GM12878 (cell line): ENCODE measurements at regions not wholly inside any gene's neighbourhood (a gene's known extent, or its start where the extent isn't known, plus 50 kb on each side); places are given as distances from the start of the nearest gene placed in this dataset.

Experiments
- ATAC-seq: fragments of 200-7000 bp; cut with Tn5 transposase; 3 replicates; pipeline ENCODE4 v1.9.1; 2020; ENCODE audit warnings: mild to moderate bottlenecking, moderate library complexity
- BruUV-seq: library from RNA; stranded (reverse); fragments of 400-500 nt; replicated peaks from 2 replicates; lab custom pipeline; 2021; lab: Mats Ljungman, UMichigan
- CTCF ChIA-PET: fragments of 300-600 bp; sonication (Branson Sonifier 250); formaldehyde crosslinking; extraction: SDS; loops from one replicate; lab custom pipeline; 2021; ENCODE audit warnings: inconsistent platforms; lab: Yijun Ruan, JAX
- POLR2A ChIA-PET: fragments of 350-600 bp; formaldehyde crosslinking; extraction: SDS; loops from one replicate; lab custom pipeline; 2021; ENCODE audit warnings: inconsistent platforms; lab: Charles Lee
- RAD21 ChIA-PET: fragments of 300-600 bp; sonication (Branson Sonifier 250); formaldehyde crosslinking; loops from one replicate; lab custom pipeline; 2023; ENCODE audit warnings: antibody characterized with exemption; ENCODE audit not compliant: unreplicated experiment; lab: Charles Lee
- SMC1A ChIA-PET: fragments of 300-600 bp; sonication (Branson Sonifier 250); formaldehyde crosslinking; loops from one replicate; lab custom pipeline; 2023; ENCODE audit not compliant: unreplicated experiment, uncharacterized antibody; lab: Charles Lee
- DNase-seq: peaks from one replicate; pipeline ENCODE4 v3.0.0-alpha.2; 2011; ENCODE audit warnings: low read depth, low spot score
- FAIRE-seq: peaks from 3 replicates; lab custom pipeline; 2011; peaks lifted over from hg19 to GRCh38; lab: Jason Lieb, UNC
- H2AFZ ChIP-seq: 2 replicates; pipeline ENCODE4 v1.6.0; 2011; ENCODE audit warnings: low read depth, low read length, control low read depth; ENCODE audit not compliant: control insufficient read depth
- H3K27ac ChIP-seq: 2 replicates; pipeline ENCODE4 v1.5.1; 2011; ENCODE audit warnings: control low read depth; ENCODE audit not compliant: control insufficient read depth, insufficient read depth
- H3K27me3 ChIP-seq, 2 experiments: replicated peaks in 1 of 2; 2 replicates each; pipeline versions ENCODE4 v1.6.0 to v1.6.1; 2011; ENCODE audit warnings: low read length in 1 of 2; ENCODE audit not compliant: control insufficient read depth in 2 of 2, insufficient read depth in 2 of 2
- H3K36me3 ChIP-seq, 2 experiments: 2 replicates each; pipeline ENCODE4 v1.5.1; 2011; ENCODE audit warnings: low read length in 1 of 2; ENCODE audit not compliant: control insufficient read depth in 2 of 2, insufficient read depth in 2 of 2
- H3K4me1 ChIP-seq: 2 replicates; pipeline ENCODE4 v1.6.1; 2011; ENCODE audit warnings: mild to moderate bottlenecking, low read length, moderate library complexity, mixed read lengths; ENCODE audit not compliant: control insufficient read depth, insufficient read depth
- H3K4me2 ChIP-seq: 2 replicates; pipeline ENCODE4 v1.6.0; 2011; ENCODE audit warnings: control low read depth; ENCODE audit not compliant: control insufficient read depth, insufficient read depth
- H3K4me3 ChIP-seq: fragments of 200-600 bp; sonication (generic); 2 replicates; pipeline ENCODE4 v1.5.1; 2016
- H3K79me2 ChIP-seq: 2 replicates; pipeline ENCODE4 v1.6.0; 2011; ENCODE audit warnings: low read length; ENCODE audit not compliant: control insufficient read depth, insufficient read depth
- H3K9ac ChIP-seq: 2 replicates; pipeline ENCODE4 v1.8.0; 2011; ENCODE audit warnings: low read length, control low read depth, mixed read lengths; ENCODE audit not compliant: control insufficient read depth, insufficient read depth
- H3K9me3 ChIP-seq: replicated peaks from 3 replicates; pipeline ENCODE4 v1.5.1; 2011; ENCODE audit warnings: mild to moderate bottlenecking, low read length; ENCODE audit not compliant: control insufficient read depth, insufficient read depth
- H4K20me1 ChIP-seq: 2 replicates; pipeline ENCODE4 v1.6.0; 2011; ENCODE audit not compliant: control insufficient read depth, insufficient read depth
- BCL11A ChIP-seq: IDR thresholded peaks from 2 replicates; pipeline ENCODE4 v1.6.1; 2011; ENCODE audit warnings: low read depth, low read length
- CEBPZ ChIP-seq: fragments of 150-350 bp; IDR thresholded peaks from 2 replicates; pipeline ENCODE4 v1.6.1; 2016; ENCODE audit warnings: low read depth, low read length
- SMAD5 ChIP-seq: IDR thresholded peaks from 2 replicates; pipeline ENCODE4 v1.6.1; 2016; ENCODE audit warnings: antibody characterized with exemption, low read depth
- ZBTB33 ChIP-seq: fragments of 450-650 bp; IDR thresholded peaks from 2 replicates; pipeline ENCODE4 v1.6.1; 2017; ENCODE audit warnings: mild to moderate bottlenecking
- ZNF687 ChIP-seq: fragments of 450-650 bp; IDR thresholded peaks from 2 replicates; pipeline ENCODE4 v1.6.1; 2017; ENCODE audit warnings: mild to moderate bottlenecking, moderate library complexity
- WGBS: methylation state at CpG from one replicate; pipeline ENCODE4 v1.1.6; 2016; ENCODE audit warnings: low lambda C conversion rate; ENCODE audit not compliant: insufficient replicate concordance, insufficient coverage; ENCODE audit errors: missing lambda C conversion rate; 5-methylcytosine and 5-hydroxymethylcytosine counted together
- in situ Hi-C: fragments of 300-500 bp; cut with MboI; formaldehyde crosslinking; loops from 9 replicates; pipeline ENCODE4 v1.14.3; 2018; ENCODE audit warnings: mixed read lengths
- intact Hi-C: fragments of 100-400 bp; cut with micrococcal nuclease; formaldehyde crosslinking; loops from one replicate; pipeline ENCODE4 v1.14.2; 2022; ENCODE audit not compliant: unreplicated experiment

GRCh38 chr15:27655056-27655455 lies 444.1 kb downstream of the OCA2 start:
- no peak overlapping the region for H3K4me2 ChIP-seq
- no peaks in the 10 kb centered on the region for H3K4me1 ChIP-seq
- H3K79me2 ChIP-seq, result no peaks in the 10 kb centered on the region
- intact Hi-C loops (no loop called here), in situ Hi-C loops (no loop called here)
- no peak for TF ChIP-seq ZNF687
- H3K27ac ChIP-seq, result no peak overlapping the region
- no peak overlapping the region for H2AFZ ChIP-seq
- ChIA-PET SMC1A (no interaction called here), POLR2A (no interaction called here), CTCF (no interaction called here), RAD21 (no interaction called here)
- FAIRE-seq, result no peak
- no peaks in the 10 kb centered on the region for H4K20me1 ChIP-seq
- WGBS, result 7% methylated on average over 4 of the region's 4 CpGs
- ATAC-seq, result no peak
- H3K27me3 ChIP-seq, result no peaks in the 10 kb centered on the region
- no TSS peak for BruUV-seq
- no peak for DNase-seq
- H3K36me3 ChIP-seq, result no peaks in the 10 kb centered on the region
- no peak overlapping the region for H3K4me3 ChIP-seq
- H3K9ac ChIP-seq, result no peak overlapping the region
- no peaks in the 10 kb centered on the region; the same call in 2 of the 3 replicates for H3K9me3 ChIP-seq

GRCh38 chr15:27650244-27650643 lies 448.9 kb downstream of the OCA2 start:
- in situ Hi-C loops, result no loop called here
- Histone ChIP-seq H3K4me1 (no peaks in the 10 kb centered on the region), H3K79me2 (no peaks in the 10 kb centered on the region), H3K27me3 (no peaks in the 10 kb centered on the region), H3K4me3 (no peak overlapping the region), H4K20me1 (no peaks in the 10 kb centered on the region), H2AFZ (no peak overlapping the region), H3K4me2 (no peak overlapping the region), H3K27ac (no peak overlapping the region), H3K9me3 (no peaks in the 10 kb centered on the region; the same call in 2 of the 3 replicates), H3K36me3 (no peaks in the 10 kb centered on the region), H3K9ac (no peak overlapping the region)
- no peak for FAIRE-seq
- intact Hi-C loops, result no loop called here
- TF ChIP-seq CEBPZ (no peak), ZBTB33 (no peak), SMAD5 (no peak), BCL11A (no peak)
- RAD21 ChIA-PET, result interaction anchor here (0.6 kb wide), 1 partner anchor 9 kb away, joined by 3 read pairs; no protein-coding TSS in a partner anchor
- POLR2A ChIA-PET, result no interaction called here
- SMC1A ChIA-PET, result no interaction called here
- DNase-seq, result no peak
- CTCF ChIA-PET, result no interaction called here
- ATAC-seq, result no peak
- no TSS peak for BruUV-seq
- WGBS, result 0% methylated on average over 2 of the region's 2 CpGs
